Common myeloid progenitor, CD34-positive (primary cell): ENCODE measurements at regions not wholly inside any gene's neighbourhood (a gene's known extent, or its start where the extent isn't known, plus 50 kb on each side); places are given as distances from the start of the nearest gene placed in this dataset.

Experiments used
- CTCF ChIA-PET: fragments of 350-600 bp; sonication (Branson Sonifier 250); formaldehyde crosslinking; loops from one replicate; lab custom pipeline; 2021; ENCODE audit warnings: antibody characterized with exemption; lab: Charles Lee
- POLR2A ChIA-PET: fragments of 350-600 bp; sonication (Branson Sonifier 250); formaldehyde crosslinking; loops from one replicate; lab custom pipeline; 2021; ENCODE audit warnings: antibody characterized with exemption; lab: Charles Lee
- DNase-seq, 3 donors: peaks; one replicate each; pipeline versions ENCODE4 v3.0.0 to v3.0.0-alpha.2; 2013
- H3K27ac ChIP-seq, 2 experiments: 1 replicate in 1 of 2; 2 replicates in 1 of 2; pipeline ENCODE4 v1.7.0; 2013; ENCODE audit warnings: inconsistent platforms in 2 of 2, low read length in 2 of 2, mild to moderate bottlenecking in 2 of 2, low read depth in 1 of 2, moderate library complexity in 1 of 2; ENCODE audit not compliant: severe bottlenecking in 2 of 2, insufficient read depth in 1 of 2, poor library complexity in 1 of 2
- H3K27me3 ChIP-seq, 5 experiments: replicated peaks in 2 of 5; 1 replicate in 3 of 5; 2 replicates in 2 of 5; pipeline versions ENCODE4 v1.6.1 to v1.7.0; 2013; ENCODE audit warnings: low read length in 4 of 5, mild to moderate bottlenecking in 2 of 5, moderate library complexity in 2 of 5, inconsistent platforms in 1 of 5; ENCODE audit not compliant: insufficient read depth in 5 of 5, control insufficient read depth in 4 of 5
- H3K36me3 ChIP-seq, 4 experiments: 1 replicate in 2 of 4; 2 replicates in 2 of 4; pipeline versions ENCODE4 v1.6.1 to v1.7.0; 2013; ENCODE audit warnings: low read length in 3 of 4, control low read depth in 1 of 4, mild to moderate bottlenecking in 1 of 4; ENCODE audit not compliant: control insufficient read depth in 4 of 4, insufficient read depth in 4 of 4
- H3K4me1 ChIP-seq, 4 experiments: 1 replicate in 3 of 4; 2 replicates in 1 of 4; pipeline versions ENCODE4 v1.6.1 to v1.7.1; 2013; ENCODE audit warnings: low read length in 3 of 4, mild to moderate bottlenecking in 3 of 4, control low read depth in 1 of 4, inconsistent platforms in 1 of 4, moderate library complexity in 1 of 4; ENCODE audit not compliant: control insufficient read depth in 4 of 4, insufficient read depth in 4 of 4; ENCODE audit errors: control extremely low read depth in 1 of 4
- H3K4me3 ChIP-seq, 7 experiments: 1 replicate in 4 of 7; 2 replicates in 3 of 7; pipeline versions ENCODE4 v1.5.1 to v1.7.0; 2013; ENCODE audit warnings: mild to moderate bottlenecking in 7 of 7, low read length in 6 of 7, moderate library complexity in 6 of 7, inconsistent platforms in 2 of 7, low read depth in 2 of 7, control low read depth in 1 of 7; ENCODE audit not compliant: insufficient read depth in 4 of 7, control insufficient read depth in 1 of 7; ENCODE audit errors: extremely low read depth in 1 of 7
- H3K9me3 ChIP-seq, 5 experiments: 1 replicate in 4 of 5; 2 replicates in 1 of 5; pipeline versions ENCODE4 v1.6.1 to v1.7.1; 2013; ENCODE audit warnings: low read length in 4 of 5, mild to moderate bottlenecking in 2 of 5, inconsistent platforms in 1 of 5, low read depth in 1 of 5, moderate library complexity in 1 of 5; ENCODE audit not compliant: control insufficient read depth in 4 of 5, insufficient read depth in 2 of 5; ENCODE audit errors: control extremely low read depth in 1 of 5
- WGBS: methylation state at CpG from one replicate; pipeline ENCODE4 v1.1.5; 2013; ENCODE audit not compliant: insufficient coverage; 5-methylcytosine and 5-hydroxymethylcytosine counted together

- Histone ChIP-seq H3K4me1 (no peaks in the 10 kb centered on the region), H3K9me3 (peaks cover 0 to 5% (median 0%) of the 10 kb centered on the region in 5 experiments), H3K4me3 (no peak overlapping the region), H3K27ac (no peak overlapping the region), H3K27me3 (no peaks in the 10 kb centered on the region), H3K36me3 (no peaks in the 10 kb centered on the region)
- WGBS, result 46% methylated on average over 3 of the region's 5 CpGs
- ChIA-PET POLR2A (no interaction called here), CTCF (no interaction called here)
- DNase-seq, result no peak
These were observed 246.1 kb upstream of the ANKH start for GRCh38 chr5:15117688-15118087.

DNA sequence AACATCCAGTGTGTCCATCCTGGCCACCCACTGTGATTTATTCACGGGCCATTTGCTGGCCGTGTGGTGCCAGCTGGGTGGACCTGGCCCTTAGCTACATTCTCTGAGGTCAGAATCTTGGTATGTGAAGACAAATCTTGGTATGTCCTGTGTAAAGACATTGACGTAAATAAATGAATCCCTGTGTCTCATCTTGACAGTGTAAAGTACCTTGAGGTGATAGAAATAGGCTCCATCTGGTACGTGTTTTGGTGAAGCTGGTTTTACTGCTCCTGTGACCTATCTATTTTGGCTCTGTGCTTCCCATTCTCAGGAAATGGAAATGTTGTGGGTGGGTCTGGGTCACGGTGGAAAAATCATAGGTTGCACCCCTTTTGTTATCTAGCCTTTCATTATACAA, 245.4 kb upstream of the ANKH start:
- WGBS, result 92% methylated on average over 4 of the region's 5 CpGs
- Histone ChIP-seq H3K9me3 (peaks cover 0 to 5% (median 0%) of the 10 kb centered on the region in 5 experiments), H3K27ac (no peak overlapping the region), H3K36me3 (no peaks in the 10 kb centered on the region), H3K4me1 (no peaks in the 10 kb centered on the region), H3K27me3 (no peaks in the 10 kb centered on the region), H3K4me3 (no peak overlapping the region)
- CTCF ChIA-PET, result no interaction called here
- POLR2A ChIA-PET, result no interaction called here
- DNase-seq, result no peak

DNA sequence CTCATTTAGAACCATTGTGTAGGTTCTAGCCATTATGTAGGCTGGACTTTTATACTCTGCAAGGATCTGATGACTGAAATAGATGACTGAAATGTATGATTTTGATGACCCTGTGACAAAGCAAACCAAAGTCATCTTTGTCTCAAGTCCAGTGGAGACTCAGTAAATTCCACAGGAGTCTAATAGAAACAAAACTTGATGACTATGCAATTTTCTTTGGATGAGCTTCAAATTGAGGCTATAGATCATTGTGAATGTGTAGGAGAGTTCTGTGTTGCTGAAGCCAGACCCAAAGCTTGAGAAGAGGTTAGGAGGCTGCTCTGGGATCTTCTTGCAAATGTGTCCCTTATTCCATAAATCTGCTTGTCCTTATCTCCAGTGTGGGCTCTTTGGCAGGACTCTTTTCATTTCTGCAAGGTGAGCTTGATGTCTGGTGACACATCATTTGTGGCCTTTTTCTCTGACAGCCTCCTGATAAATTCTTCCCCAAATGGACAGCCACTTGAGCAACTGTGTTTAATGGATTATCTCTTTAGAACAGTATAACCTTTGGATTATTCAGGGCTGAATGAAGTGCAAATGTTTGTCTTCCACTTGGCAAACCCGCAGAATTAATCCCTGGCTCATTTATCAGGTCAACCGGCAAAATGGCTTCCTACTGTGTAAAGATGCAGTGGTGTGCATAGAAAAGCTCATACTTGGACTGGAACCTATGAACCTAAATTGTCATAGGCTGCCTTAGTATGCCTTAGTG, 235.1 kb upstream of the ANKH start:
- Histone ChIP-seq H3K36me3 (no peaks in the 10 kb centered on the region), H3K27me3 (peaks cover 0 to 3% (median 0%) of the 10 kb centered on the region in 5 experiments), H3K4me1 (no peaks in the 10 kb centered on the region), H3K9me3 (no peaks in the 10 kb centered on the region), H3K4me3 (no peak overlapping the region), H3K27ac (no peak overlapping the region)
- CTCF ChIA-PET, result interaction anchor here (1.2 to 1.5 kb wide), 2 partner anchors 8 to 1438 kb away, joined by 3 to 6 read pairs; no protein-coding TSS in a partner anchor
- POLR2A ChIA-PET, result no interaction called here
- 100% methylated on average over 2 of the region's 2 CpGs for WGBS
- DNase-seq, result no peak

- Histone ChIP-seq H3K27ac (no peak overlapping the region), H3K36me3 (no peaks in the 10 kb centered on the region), H3K9me3 (no peaks in the 10 kb centered on the region), H3K27me3 (peaks cover 0 to 3% (median 0%) of the 10 kb centered on the region in 5 experiments), H3K4me3 (no peak overlapping the region), H3K4me1 (no peaks in the 10 kb centered on the region)
- DNase-seq, result peak; percentile 14 to 44 (median 38)
- CTCF ChIA-PET, result interaction anchor here (1.2 to 1.5 kb wide), 2 partner anchors 9 to 1439 kb away, joined by 3 to 6 read pairs; no protein-coding TSS in a partner anchor
- WGBS, result 44% methylated on average over 1 of the region's 2 CpGs
- POLR2A ChIA-PET, result no interaction called here
These were observed 234.3 kb upstream of the ANKH start for GRCh38 chr5:15105799-15106393.

- Histone ChIP-seq H3K36me3 (no peaks in the 10 kb centered on the region), H3K9me3 (no peaks in the 10 kb centered on the region), H3K27me3 (peaks cover 0 to 3% (median 0%) of the 10 kb centered on the region in 5 experiments), H3K27ac (no peak overlapping the region), H3K4me3 (no peak overlapping the region), H3K4me1 (no peaks in the 10 kb centered on the region)
- no peak for DNase-seq
- WGBS, result no CpG with 5 or more reads among the region's 3 CpGs
- ChIA-PET POLR2A (no interaction called here), CTCF (interaction anchor here (1.5 to 2.3 kb wide), 2 partner anchors 10 to 12 kb away, joined by 5 read pairs; no protein-coding TSS in a partner anchor)
These were observed 232.3 kb upstream of the ANKH start for GRCh38 chr5:15103864-15104263.

- H3K4me3 ChIP-seq, result no peak overlapping the region
- WGBS, result 33% methylated on average over 1 of the region's 5 CpGs
- H3K9me3 ChIP-seq, result no peaks in the 10 kb centered on the region
- no peaks in the 10 kb centered on the region for H3K4me1 ChIP-seq
- POLR2A ChIA-PET, result no interaction called here
- CTCF ChIA-PET, result interaction anchor here (1.5 to 2.3 kb wide), 2 partner anchors 10 to 11 kb away, joined by 5 read pairs; no protein-coding TSS in a partner anchor
- no peak overlapping the region for H3K27ac ChIP-seq
- H3K36me3 ChIP-seq, result no peaks in the 10 kb centered on the region
- peaks cover 0 to 3% (median 0%) of the 10 kb centered on the region in 5 experiments for H3K27me3 ChIP-seq
- no peak for DNase-seq
These were observed 231.6 kb upstream of the ANKH start for GRCh38 chr5:15103130-15103529.

- Histone ChIP-seq H3K27me3 (no peaks in the 10 kb centered on the region), H3K4me1 (no peaks in the 10 kb centered on the region), H3K9me3 (no peaks in the 10 kb centered on the region), H3K27ac (no peak overlapping the region), H3K4me3 (no peak overlapping the region), H3K36me3 (no peaks in the 10 kb centered on the region)
- no peak for DNase-seq
- CTCF ChIA-PET, result no interaction called here
- POLR2A ChIA-PET, result no interaction called here
These were observed 226.0 kb upstream of the ANKH start for GRCh38 chr5:15097552-15097951.
